Right atrium auricular region (tissue), 2 donors: ENCODE measurements at regions not wholly inside any gene's neighbourhood (a gene's known extent, or its start where the extent isn't known, plus 50 kb on each side); places are given as distances from the start of the nearest gene placed in this dataset.
"Not testable (repeated sequence)": the region's sequence is repeated elsewhere in the genome, so short reads cannot be mapped to it uniquely, and the experiment has no call there.

Source experiments
- DNase-seq: peaks from one replicate; pipeline ENCODE4 v3.0.0-alpha.2; 2019; ENCODE audit warnings: low spot score
- H3K27ac ChIP-seq, 2 donors: fragments of 200-600 bp; sonication (generic); 1 replicate in 1 of 2; 2 replicates in 1 of 2; pipeline ENCODE4 v1.5.1; 2016 to 2019
- H3K27me3 ChIP-seq, 2 donors: fragments of 200-600 bp; sonication (generic); one replicate each; pipeline versions ENCODE4 v1.5.1 to v1.6.0; 2017 to 2019
- H3K36me3 ChIP-seq: fragments of 200-600 bp; sonication (generic); one replicate; pipeline ENCODE4 v1.5.1; 2016
- H3K4me1 ChIP-seq, 2 donors: fragments of 200-600 bp; sonication (generic); one replicate each; pipeline versions ENCODE4 v1.5.1 to v1.6.0; 2017 to 2019
- H3K4me3 ChIP-seq, 2 donors: fragments of 200-600 bp; sonication (generic); 1 replicate in 1 of 2; 2 replicates in 1 of 2; pipeline ENCODE4 v1.5.1; 2017 to 2019; ENCODE audit warnings: mild to moderate bottlenecking in 1 of 2, moderate library complexity in 1 of 2
- H3K9me3 ChIP-seq, 2 donors: fragments of 200-600 bp; sonication (generic); one replicate each; pipeline ENCODE4 v1.5.1; 2019
- CTCF ChIP-seq, 2 donors: fragments of 200-600 bp; sonication (generic); IDR thresholded peaks; one replicate each; pipeline ENCODE4 v1.5.1; 2019; ENCODE audit warnings: antibody characterized with exemption in 2 of 2

DNA sequence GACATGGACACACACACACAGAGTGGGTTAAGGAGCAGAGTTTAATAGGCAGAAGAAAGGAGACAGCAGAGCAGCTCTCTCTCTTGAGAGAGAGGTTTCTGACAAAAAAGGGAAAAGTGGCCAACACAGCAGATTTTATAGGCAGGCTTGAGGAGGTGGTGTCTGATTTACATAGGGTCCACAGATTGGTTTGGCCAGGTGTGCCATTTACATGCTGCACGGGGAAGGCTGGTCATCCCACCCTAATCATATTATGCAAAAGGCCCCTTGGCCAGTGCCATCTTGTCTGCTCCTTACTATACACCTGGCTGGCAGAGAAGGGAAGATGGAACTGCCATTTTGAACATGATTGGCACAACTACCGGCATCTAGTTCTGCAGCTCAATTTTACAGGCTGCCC, 240.8 kb downstream of the NPR3 start:
- Histone ChIP-seq H3K4me1 (no peaks in the 10 kb centered on the region), H3K36me3 (no peaks in the 10 kb centered on the region), H3K4me3 (no peak overlapping the region), H3K9me3 (no peaks in the 10 kb centered on the region), H3K27ac (no peak overlapping the region), H3K27me3 (no peaks in the 10 kb centered on the region)
- no peak for TF ChIP-seq CTCF (IDR thresholded peaks at IDR 0.05)
- no peak for DNase-seq

GRCh38 chr5:32952421-32952820, 241.3 kb downstream of the NPR3 start:
- not testable (repeated sequence) for H3K36me3 ChIP-seq, H3K27ac ChIP-seq, H3K4me3 ChIP-seq, DNase-seq, H3K27me3 ChIP-seq, H3K4me1 ChIP-seq, H3K9me3 ChIP-seq

GRCh38 chr5:32953694-32954093, 242.6 kb downstream of the NPR3 start:
- no peaks in the 10 kb centered on the region for H3K36me3 ChIP-seq
- no peak overlapping the region for H3K4me3 ChIP-seq
- TF ChIP-seq CTCF (IDR thresholded peaks at IDR 0.05): no peak
- no peak for DNase-seq
- no peaks in the 10 kb centered on the region for H3K4me1 ChIP-seq
- no peaks in the 10 kb centered on the region for H3K27me3 ChIP-seq
- H3K27ac ChIP-seq: no peak overlapping the region
- H3K9me3 ChIP-seq: no peaks in the 10 kb centered on the region

DNA sequence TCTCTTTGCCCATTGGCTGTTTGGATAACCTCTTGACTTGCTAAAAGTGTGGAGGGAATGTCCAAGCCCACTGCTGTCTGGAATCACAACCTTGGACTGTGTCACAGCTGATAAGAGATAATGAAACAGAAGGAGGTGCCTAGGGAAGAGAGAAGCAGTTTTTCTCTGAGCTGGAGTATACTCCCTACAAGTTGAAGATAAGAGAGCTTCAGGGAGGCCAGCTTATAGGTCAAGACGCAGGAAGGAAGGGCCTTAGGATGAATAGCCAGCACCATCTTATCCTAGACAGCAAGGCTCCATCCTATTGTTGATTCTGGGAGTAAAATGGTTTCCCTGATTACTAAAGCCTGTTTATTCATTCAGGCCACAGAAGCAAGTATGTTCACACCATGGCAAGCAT, 244.7 kb downstream of the NPR3 start:
- Histone ChIP-seq H3K4me3 (no peak overlapping the region), H3K27me3 (no peaks in the 10 kb centered on the region), H3K27ac (no peak overlapping the region), H3K4me1 (no peaks in the 10 kb centered on the region), H3K36me3 (no peaks in the 10 kb centered on the region), H3K9me3 (no peaks in the 10 kb centered on the region)
- no peak for DNase-seq
- no peak for TF ChIP-seq CTCF (IDR thresholded peaks at IDR 0.05)

DNA sequence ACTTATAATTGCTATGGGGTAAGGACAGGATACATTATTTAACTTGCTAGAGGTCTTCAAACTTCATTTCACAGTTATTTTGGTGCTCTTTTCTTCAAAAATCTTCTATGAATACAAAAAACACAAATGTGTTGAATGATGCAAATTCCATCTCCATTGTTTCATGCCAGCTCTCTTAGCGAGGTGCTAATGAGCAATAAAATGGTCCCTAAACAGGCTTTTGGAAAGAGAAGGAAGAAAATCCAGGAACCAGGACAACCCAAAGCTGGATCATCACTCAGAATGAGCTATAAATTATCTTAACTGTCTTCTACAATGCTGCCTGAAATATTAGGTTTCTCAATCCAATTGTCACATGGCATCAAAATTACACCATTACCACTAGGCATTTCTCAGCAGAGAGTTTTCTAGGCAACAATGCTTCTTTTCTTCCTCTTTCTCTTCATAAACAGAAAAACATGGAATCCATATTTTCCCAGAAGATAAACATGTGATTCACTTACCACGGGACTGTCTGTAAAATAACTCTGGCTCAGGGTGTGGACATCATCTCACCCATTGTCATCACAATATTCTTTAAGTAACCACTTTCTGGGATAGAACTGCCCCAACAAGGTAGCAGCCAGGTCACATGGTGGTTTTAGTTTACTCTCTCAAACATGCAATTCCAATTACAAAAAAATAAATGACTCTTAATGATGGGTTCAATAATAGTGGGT, 249.4 kb downstream of the NPR3 start:
- H3K36me3 ChIP-seq: no peaks in the 10 kb centered on the region
- no peaks in the 10 kb centered on the region for H3K27me3 ChIP-seq
- no peaks in the 10 kb centered on the region for H3K4me1 ChIP-seq
- no peak for DNase-seq
- H3K9me3 ChIP-seq: peaks cover 0 to under 1% of the 10 kb centered on the region in 2 donors
- H3K4me3 ChIP-seq: no peak overlapping the region
- no peak for TF ChIP-seq CTCF (IDR thresholded peaks at IDR 0.05)
- no peak overlapping the region for H3K27ac ChIP-seq

DNA sequence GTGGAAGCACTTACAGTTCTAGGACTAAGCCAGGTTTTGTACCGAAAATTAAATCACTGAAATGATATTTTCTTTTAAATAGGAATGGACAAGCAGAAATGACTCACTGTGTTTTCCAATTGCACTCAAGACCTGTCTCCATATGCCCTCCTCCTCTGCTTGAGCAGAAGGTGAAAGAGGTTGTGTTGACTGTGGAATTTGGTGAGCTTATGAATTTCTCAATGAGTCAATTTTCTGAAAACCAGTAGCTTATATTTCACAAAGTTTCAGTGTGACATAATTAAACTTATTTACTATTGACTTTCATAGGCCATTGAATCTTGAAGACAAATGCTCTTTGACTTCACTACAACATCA, 249.9 kb downstream of the NPR3 start:
- Histone ChIP-seq H3K4me1 (no peaks in the 10 kb centered on the region), H3K27me3 (no peaks in the 10 kb centered on the region), H3K4me3 (no peak overlapping the region), H3K9me3 (peaks cover 0 to 6% of the 10 kb centered on the region in 2 donors), H3K36me3 (no peaks in the 10 kb centered on the region), H3K27ac (no peak overlapping the region)
- TF ChIP-seq CTCF (IDR thresholded peaks at IDR 0.05): no peak
- no peak for DNase-seq
